Transverse colon (tissue), 4 donors: ENCODE measurements at regions not wholly inside any gene's neighbourhood (a gene's known extent, or its start where the extent isn't known, plus 50 kb on each side); places are given as distances from the start of the nearest gene placed in this dataset.

ENCODE experiments used
- CTCF ChIP-seq, 5 experiments: fragments of 200-600 bp in 3 of 5; fragments of 450-650 bp in 2 of 5; sonication (generic) in 3 of 5; IDR thresholded peaks; 1 replicate in 2 of 5; 2 replicates in 3 of 5; pipeline ENCODE4 v1.5.1; 2016 to 2017; ENCODE audit warnings: antibody characterized with exemption in 5 of 5, inconsistent platforms in 3 of 5, mild to moderate bottlenecking in 2 of 5, moderate library complexity in 1 of 5
- EP300 ChIP-seq: sonication (generic); formaldehyde crosslinking; IDR thresholded peaks from one replicate; pipeline ENCODE4 v1.6.1; 2017; ENCODE audit warnings: antibody characterized with exemption, low read depth
- POLR2A ChIP-seq: fragments of 450-650 bp; IDR thresholded peaks from one replicate; pipeline ENCODE4 v1.6.1; 2016; ENCODE audit warnings: antibody characterized with exemption, mild to moderate bottlenecking, moderate library complexity
- POLR2AphosphoS5 ChIP-seq, 3 donors: sonication (generic); formaldehyde crosslinking; IDR thresholded peaks; one replicate each; pipeline ENCODE4 v1.6.1; 2016; ENCODE audit warnings: antibody characterized with exemption in 3 of 3

GRCh38 chr11:38968951-38969350, 2370.9 kb upstream of the RAG2 start:
- TF ChIP-seq CTCF (IDR thresholded peaks at IDR 0.05): no peak
- TF ChIP-seq POLR2A: no peak
- no peak for TF ChIP-seq POLR2AphosphoS5 (IDR thresholded peaks at IDR 0.05)
- no peak for TF ChIP-seq EP300
